Liver (tissue), 3 donors: ENCODE measurements at regions not wholly inside any gene's neighbourhood (a gene's known extent, or its start where the extent isn't known, plus 50 kb on each side); places are given as distances from the start of the nearest gene placed in this dataset.

Experiments used
- ATF3 ChIP-seq: IDR thresholded peaks from 2 replicates; pipeline ENCODE4 v1.6.1; 2016; ENCODE audit warnings: antibody characterized with exemption
- CTCF ChIP-seq: fragments of 150-350 bp; IDR thresholded peaks from 2 replicates; pipeline ENCODE4 v1.5.1; 2017; ENCODE audit warnings: improper control_type of control experiment, low read depth, low read length; ENCODE audit not compliant: missing input control
- EGR1 ChIP-seq, 2 donors: IDR thresholded peaks; 2 replicates each; pipeline ENCODE4 v1.6.1; 2016 to 2018; ENCODE audit warnings: antibody characterized with exemption in 2 of 2, low read depth in 2 of 2
- FOXA1 ChIP-seq: IDR thresholded peaks from 2 replicates; pipeline ENCODE4 v1.6.1; 2016; ENCODE audit warnings: antibody characterized with exemption
- GABPA ChIP-seq, 2 donors: IDR thresholded peaks in 1 of 2; conservative IDR thresholded peaks in 1 of 2; 2 replicates each; pipeline ENCODE4 v1.6.1; 2016; ENCODE audit warnings: antibody characterized with exemption in 2 of 2, mild to moderate bottlenecking in 1 of 2, moderate library complexity in 1 of 2
- HNF4A ChIP-seq, 2 donors: conservative IDR thresholded peaks; 2 replicates each; pipeline ENCODE4 v1.6.1; 2016; ENCODE audit warnings: antibody characterized with exemption in 2 of 2, mild to moderate bottlenecking in 2 of 2
- MAX ChIP-seq: IDR thresholded peaks from 2 replicates; pipeline ENCODE4 v1.6.1; 2016; ENCODE audit warnings: antibody characterized with exemption
- RAD21 ChIP-seq, 2 donors: IDR thresholded peaks; 2 replicates each; pipeline ENCODE4 v1.6.1; 2016; ENCODE audit warnings: antibody characterized with exemption in 2 of 2, mild to moderate bottlenecking in 2 of 2
- REST ChIP-seq: IDR thresholded peaks from 2 replicates; pipeline ENCODE4 v1.6.1; 2016; ENCODE audit warnings: antibody characterized with exemption, mild to moderate bottlenecking
- RXRA ChIP-seq, 2 donors: IDR thresholded peaks; 2 replicates each; pipeline ENCODE4 v1.6.1; 2017 to 2018; ENCODE audit warnings: antibody characterized with exemption in 2 of 2, mild to moderate bottlenecking in 1 of 2
- SP1 ChIP-seq: IDR thresholded peaks from 2 replicates; pipeline ENCODE4 v1.6.1; 2018; ENCODE audit warnings: antibody characterized with exemption, mild to moderate bottlenecking
- TAF1 ChIP-seq: conservative IDR thresholded peaks from 2 replicates; pipeline ENCODE4 v1.6.1; 2016; ENCODE audit warnings: antibody characterized with exemption, mild to moderate bottlenecking
- YY1 ChIP-seq: IDR thresholded peaks from 2 replicates; pipeline ENCODE4 v1.6.1; 2016; ENCODE audit warnings: antibody characterized with exemption, mild to moderate bottlenecking
- ZBTB33 ChIP-seq: IDR thresholded peaks from 2 replicates; pipeline ENCODE4 v1.6.1; 2016; ENCODE audit warnings: antibody characterized with exemption
- donor health status: healthy.
- donor health status: healthy.

GRCh38 chr4:3825530-3825929, 59.3 kb downstream of the ADRA2C start:
- TF ChIP-seq CTCF (no peak), TAF1 (no peak), HNF4A (conservative IDR thresholded peaks at IDR 0.05) (no peak), ATF3 (no peak), RXRA (IDR thresholded peaks at IDR 0.05) (no peak), RAD21 (IDR thresholded peaks at IDR 0.05) (no peak), SP1 (no peak), REST (no peak), GABPA (IDR thresholded peaks at IDR 0.05 in 1 of 2, conservative IDR thresholded peaks at IDR 0.05 in 1 of 2) (no peak), ZBTB33 (no peak), MAX (no peak), YY1 (no peak), FOXA1 (no peak), EGR1 (IDR thresholded peaks at IDR 0.05; ENCODE audit: low read depth in 2 of 2) (no peak)
